ENCODE measurements at regions not wholly inside any gene's neighbourhood (a gene's known extent, or its start where the extent isn't known, plus 50 kb on each side); places are given as distances from the start of the nearest gene placed in this dataset.

GRCh38 chr2:187134306-187134705, 285.3 kb upstream of the ZSWIM2 start:
- DNase-seq = no peak

GRCh38 chr2:187129868-187130267, 280.9 kb upstream of the ZSWIM2 start:
- DNase-seq = no peak

GRCh38 chr2:187129306-187129705, 280.3 kb upstream of the ZSWIM2 start:
- no peak for DNase-seq

- DNase-seq = no peak
Observed at GRCh38 chr2:187126247-187127005, 277.5 kb upstream of the ZSWIM2 start.

GRCh38 chr2:187125318-187125717, 276.3 kb upstream of the ZSWIM2 start:
- no peak for DNase-seq

GRCh38 chr2:187124529-187124928, 275.6 kb upstream of the ZSWIM2 start:
- no peak for DNase-seq

GRCh38 chr2:187118331-187119099, 269.5 kb upstream of the ZSWIM2 start:
- no peak for DNase-seq

- DNase-seq = no peak
Observed at GRCh38 chr2:187117483-187117882, 268.5 kb upstream of the ZSWIM2 start.

GRCh38 chr2:187115627-187116026, 266.7 kb upstream of the ZSWIM2 start:
- DNase-seq = no peak

- DNase-seq = no peak
Observed at GRCh38 chr2:187107001-187107400, 258.0 kb upstream of the ZSWIM2 start.

- DNase-seq = no peak
Observed at GRCh38 chr2:187105218-187105617, 256.2 kb upstream of the ZSWIM2 start.

GRCh38 chr2:187102381-187102780, 253.4 kb upstream of the ZSWIM2 start:
- no peak for DNase-seq

GRCh38 chr2:187098154-187098553, 249.2 kb upstream of the ZSWIM2 start:
- no peak for DNase-seq

GRCh38 chr2:187093771-187094412, 244.9 kb upstream of the ZSWIM2 start:
- no peak for DNase-seq

GRCh38 chr2:187091664-187092063, 242.7 kb upstream of the ZSWIM2 start:
- no peak for DNase-seq

GRCh38 chr2:187084524-187084923, 235.6 kb upstream of the ZSWIM2 start:
- no peak for DNase-seq

GRCh38 chr2:187081461-187081860, 232.5 kb upstream of the ZSWIM2 start:
- no peak for DNase-seq

- DNase-seq = no peak
Observed at GRCh38 chr2:187079901-187080300, 230.9 kb upstream of the ZSWIM2 start.

GRCh38 chr2:187078297-187078696, 229.3 kb upstream of the ZSWIM2 start:
- DNase-seq = no peak

GRCh38 chr2:187075671-187076070, 226.7 kb upstream of the ZSWIM2 start:
- no peak for DNase-seq

GRCh38 chr2:187075199-187075635, 226.2 kb upstream of the ZSWIM2 start:
- DNase-seq = no peak

GRCh38 chr2:187058198-187058597, 209.2 kb upstream of the ZSWIM2 start:
- DNase-seq = no peak

- no peak for DNase-seq
Observed at GRCh38 chr2:187057466-187057865, 208.5 kb upstream of the ZSWIM2 start.
